Activated naive CD8-positive, alpha-beta T cell treated with anti-CD3 and anti-CD28 coated beads for 36 hours (primary cell): ENCODE measurements at regions not wholly inside any gene's neighbourhood (a gene's known extent, or its start where the extent isn't known, plus 50 kb on each side); places are given as distances from the start of the nearest gene placed in this dataset.

Experiments used
- DNase-seq: peaks from one replicate; pipeline ENCODE4 v3.0.0; 2021
- H3K27ac Mint-ChIP-seq: one replicate; pipeline ENCODE4 v1.8.0; 2022; ENCODE audit warnings: mild to moderate bottlenecking, moderate library complexity, mixed read lengths
- H3K27me3 Mint-ChIP-seq: one replicate; pipeline ENCODE4 v1.8.0; 2022; ENCODE audit warnings: mild to moderate bottlenecking, mixed read lengths
- H3K36me3 Mint-ChIP-seq: one replicate; pipeline ENCODE4 v1.8.0; 2021; ENCODE audit warnings: mild to moderate bottlenecking, mixed read lengths
- H3K4me1 Mint-ChIP-seq: one replicate; pipeline ENCODE4 v1.8.0; 2021; ENCODE audit warnings: mixed read lengths
- H3K4me3 Mint-ChIP-seq: one replicate; pipeline ENCODE4 v1.8.0; 2022; ENCODE audit warnings: mild to moderate bottlenecking, moderate library complexity, mixed read lengths
- H3K9me3 Mint-ChIP-seq: one replicate; pipeline ENCODE4 v1.8.0; 2022; ENCODE audit warnings: mixed read lengths

DNA sequence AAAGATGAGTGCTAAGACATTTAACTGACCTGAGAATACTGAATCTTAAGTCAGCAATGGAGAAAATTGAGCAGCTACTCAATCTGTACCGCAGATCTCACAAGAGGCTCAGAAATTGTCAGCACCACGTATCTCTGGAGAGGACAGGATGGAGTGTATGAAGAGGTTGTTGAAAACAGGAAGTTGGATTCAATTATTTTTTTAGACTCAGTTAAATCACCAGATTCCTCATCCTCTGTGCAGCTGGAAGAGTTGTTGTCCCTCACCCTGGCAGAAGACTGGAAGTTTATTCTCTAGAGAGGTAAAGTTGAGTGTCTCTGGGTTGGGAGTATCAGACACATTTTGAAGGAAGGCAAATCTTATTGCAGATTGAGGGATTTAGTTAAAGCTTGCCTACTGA, 114.9 kb upstream of the NT5C1B start:
- Mint-ChIP-seq H3K36me3 (peaks cover 4% of the 10 kb centered on the region), H3K27me3 (no peaks in the 10 kb centered on the region), H3K27ac (no peak overlapping the region), H3K4me1 (no peaks in the 10 kb centered on the region), H3K9me3 (no peaks in the 10 kb centered on the region), H3K4me3 (no peak overlapping the region)
- no peak for DNase-seq

DNA sequence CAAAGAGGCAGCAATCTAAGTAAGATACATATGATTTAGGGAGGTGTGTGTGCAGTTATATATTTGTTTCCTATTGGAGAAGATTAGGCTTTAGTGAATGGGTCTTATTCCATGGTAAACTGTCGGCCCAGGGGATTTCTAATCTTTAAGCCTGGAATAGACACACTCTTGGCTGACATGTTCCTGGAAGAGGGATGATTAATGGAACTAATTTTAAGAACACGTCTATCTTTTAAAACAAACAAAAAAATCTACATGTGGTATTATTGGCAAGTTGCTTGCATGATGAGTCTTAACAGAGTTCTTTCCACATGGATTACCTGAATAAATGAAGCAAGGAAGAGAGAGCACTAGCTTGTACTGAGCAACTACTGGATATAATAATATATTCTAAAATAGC, 114.2 kb upstream of the NT5C1B start:
- Mint-ChIP-seq H3K4me3 (no peak overlapping the region), H3K4me1 (no peaks in the 10 kb centered on the region), H3K27me3 (no peaks in the 10 kb centered on the region), H3K27ac (no peak overlapping the region), H3K9me3 (no peaks in the 10 kb centered on the region), H3K36me3 (peaks cover 4% of the 10 kb centered on the region)
- no peak for DNase-seq

DNA sequence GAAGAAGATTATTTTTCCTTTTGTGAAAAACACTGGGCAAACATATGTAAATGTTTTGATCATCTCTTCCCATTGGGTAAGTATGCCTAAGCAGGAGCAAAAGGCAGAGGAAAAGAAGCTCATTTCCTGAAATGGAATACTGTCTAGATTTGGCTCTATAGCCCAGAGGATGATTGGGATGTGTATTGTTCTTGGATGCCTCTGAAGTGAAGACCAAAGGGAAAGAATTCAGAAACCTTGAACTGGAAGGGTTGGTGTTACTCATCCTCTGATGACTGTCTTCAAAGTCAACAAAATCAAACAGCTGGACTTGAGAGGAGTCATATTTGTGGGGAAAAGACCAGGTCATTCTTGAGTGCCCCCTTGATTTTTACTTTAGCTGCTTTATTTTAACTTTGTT, 112.6 kb upstream of the NT5C1B start:
- no peak overlapping the region for H3K27ac Mint-ChIP-seq
- no peak overlapping the region for H3K4me3 Mint-ChIP-seq
- no peaks in the 10 kb centered on the region for H3K4me1 Mint-ChIP-seq
- H3K27me3 Mint-ChIP-seq = no peaks in the 10 kb centered on the region
- DNase-seq = no peak
- H3K36me3 Mint-ChIP-seq = peaks cover 4% of the 10 kb centered on the region
- H3K9me3 Mint-ChIP-seq = no peaks in the 10 kb centered on the region

DNA sequence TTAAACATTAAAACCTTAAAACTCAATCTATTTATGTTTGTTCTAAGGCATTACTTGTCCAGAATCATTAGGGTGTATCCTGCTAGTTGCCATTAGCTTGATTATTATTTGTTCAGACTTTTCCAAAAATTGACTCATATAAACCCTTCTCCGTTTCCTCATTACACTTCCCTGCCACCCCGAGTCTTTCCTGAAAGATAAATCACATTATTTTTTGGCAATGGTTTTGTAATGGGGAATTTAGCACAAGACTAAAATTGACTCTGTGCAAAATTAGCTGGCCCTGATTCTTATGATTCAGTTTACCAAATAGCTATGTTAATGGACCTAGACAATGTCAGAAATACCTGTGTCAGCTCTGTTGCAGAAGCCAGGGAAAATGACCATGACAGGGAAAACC, 112.2 kb upstream of the NT5C1B start:
- H3K9me3 Mint-ChIP-seq = peaks cover under 1% of the 10 kb centered on the region
- H3K4me3 Mint-ChIP-seq = no peak overlapping the region
- DNase-seq = no peak
- peaks cover 5% of the 10 kb centered on the region for H3K36me3 Mint-ChIP-seq
- H3K27ac Mint-ChIP-seq = no peak overlapping the region
- H3K27me3 Mint-ChIP-seq = no peaks in the 10 kb centered on the region
- no peaks in the 10 kb centered on the region for H3K4me1 Mint-ChIP-seq

DNA sequence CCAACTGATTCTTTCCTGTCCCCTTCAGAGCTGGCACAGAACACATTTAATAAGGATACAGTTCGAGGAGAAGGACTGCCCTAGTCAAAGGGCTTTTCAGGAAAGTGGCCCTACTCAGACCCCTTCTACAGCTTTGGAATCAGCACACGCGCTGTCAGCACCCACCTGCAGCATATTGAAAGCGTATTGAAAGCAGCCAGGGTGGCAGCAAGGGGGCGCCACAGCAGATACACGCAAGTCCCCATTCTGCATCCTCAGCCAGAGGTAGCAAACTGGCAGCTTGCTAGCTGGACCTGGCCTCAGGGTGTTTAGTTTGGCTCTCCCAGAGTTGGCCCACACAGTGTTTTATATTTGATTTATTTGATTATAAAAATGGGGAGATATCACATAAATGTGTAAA, 101.0 kb upstream of the NT5C1B start:
- H3K9me3 Mint-ChIP-seq = peaks cover 5% of the 10 kb centered on the region
- H3K27ac Mint-ChIP-seq = no peak overlapping the region
- H3K4me1 Mint-ChIP-seq = no peaks in the 10 kb centered on the region
- no peak overlapping the region for H3K4me3 Mint-ChIP-seq
- no peak for DNase-seq
- no peaks in the 10 kb centered on the region for H3K27me3 Mint-ChIP-seq
- peaks cover 12% of the 10 kb centered on the region for H3K36me3 Mint-ChIP-seq

DNA sequence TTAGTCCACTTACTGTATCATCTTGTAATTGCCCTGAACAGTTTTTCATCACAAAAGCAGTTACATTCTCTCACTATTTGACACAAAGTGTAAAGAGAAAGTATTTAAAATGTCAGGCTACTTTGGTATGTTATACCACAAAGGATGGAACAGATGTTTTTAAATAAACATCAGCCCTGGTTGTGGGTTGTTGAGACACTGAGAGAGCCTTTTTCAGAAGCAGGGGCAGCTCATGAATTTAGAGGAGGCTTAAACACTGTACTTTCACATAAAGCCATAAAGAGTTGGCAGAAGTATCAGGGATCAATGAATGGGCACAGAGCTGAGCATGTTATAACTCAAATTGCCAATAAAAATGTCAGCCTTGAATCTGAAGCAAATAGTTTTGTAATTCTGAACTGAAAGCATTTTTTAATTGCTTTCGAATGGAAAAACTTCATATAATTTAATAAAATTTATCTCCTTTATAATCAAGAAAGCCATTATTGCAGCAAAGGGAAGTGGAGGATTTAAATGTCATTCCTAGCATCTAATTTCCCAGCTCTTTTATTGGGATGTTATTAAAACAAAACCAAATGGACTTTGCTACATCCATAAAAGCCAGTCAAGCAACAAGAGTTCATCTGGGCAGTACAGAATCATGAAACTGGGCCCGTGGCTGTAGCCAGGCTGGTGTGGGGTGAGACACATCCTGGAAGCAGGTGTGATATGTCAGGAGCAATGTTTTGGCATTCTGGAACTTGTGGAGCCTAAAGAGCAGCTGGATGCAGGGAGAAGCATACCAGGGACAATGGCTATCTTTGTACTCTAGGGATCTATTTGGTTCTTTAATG, 95.1 kb upstream of the NT5C1B start:
- Mint-ChIP-seq H3K27me3 (no peaks in the 10 kb centered on the region), H3K4me1 (peaks cover 3% of the 10 kb centered on the region), H3K27ac (no peak overlapping the region), H3K9me3 (no peaks in the 10 kb centered on the region), H3K4me3 (no peak overlapping the region), H3K36me3 (no peaks in the 10 kb centered on the region)
- no peak for DNase-seq

DNA sequence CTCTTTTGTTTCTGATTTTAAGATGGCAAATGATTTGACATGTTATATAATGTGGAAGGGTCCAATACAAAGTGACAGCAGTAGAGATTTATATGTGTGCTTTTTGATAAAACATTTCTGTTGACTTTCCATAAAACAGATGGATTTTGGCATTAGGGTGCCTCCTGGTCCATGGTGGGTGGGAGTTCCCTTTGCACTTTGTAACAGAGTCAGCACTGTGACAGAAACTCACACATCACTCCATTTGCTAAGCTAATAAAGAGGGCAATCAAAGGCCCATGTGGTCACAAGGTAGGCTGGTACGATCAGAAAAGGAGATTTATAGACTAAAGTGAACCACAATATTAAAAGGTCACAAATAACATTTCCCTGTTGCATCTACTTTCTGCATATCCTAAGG, 93.3 kb upstream of the NT5C1B start:
- H3K4me1 Mint-ChIP-seq = peaks cover 3% of the 10 kb centered on the region
- no peaks in the 10 kb centered on the region for H3K27me3 Mint-ChIP-seq
- H3K4me3 Mint-ChIP-seq = no peak overlapping the region
- no peaks in the 10 kb centered on the region for H3K9me3 Mint-ChIP-seq
- H3K27ac Mint-ChIP-seq = no peak overlapping the region
- no peak for DNase-seq
- H3K36me3 Mint-ChIP-seq = no peaks in the 10 kb centered on the region

DNA sequence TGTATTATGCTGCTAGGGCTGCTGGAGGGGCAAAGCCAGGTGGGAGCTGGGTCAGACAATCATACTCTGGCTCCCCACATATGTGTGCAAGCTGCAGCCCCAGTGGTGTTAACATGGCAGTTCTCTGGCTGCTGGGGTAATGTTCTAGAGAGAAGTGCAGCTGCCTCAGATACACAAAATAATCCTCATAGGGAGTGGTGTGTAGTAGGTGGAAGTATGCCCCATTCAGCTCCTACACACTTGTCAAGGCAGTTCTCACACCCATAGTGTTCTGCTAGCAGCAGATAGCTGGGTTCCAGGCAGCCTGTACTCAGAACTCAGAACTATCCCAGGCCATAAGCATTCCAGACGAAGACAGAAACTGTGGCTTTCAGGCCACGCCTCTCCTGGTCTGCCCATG, 87.9 kb upstream of the NT5C1B start:
- Mint-ChIP-seq H3K4me1 (peaks cover 1% of the 10 kb centered on the region), H3K9me3 (peaks cover 17% of the 10 kb centered on the region), H3K4me3 (no peak overlapping the region), H3K27ac (no peak overlapping the region), H3K27me3 (no peaks in the 10 kb centered on the region), H3K36me3 (peaks cover 22% of the 10 kb centered on the region)
- DNase-seq = no peak

DNA sequence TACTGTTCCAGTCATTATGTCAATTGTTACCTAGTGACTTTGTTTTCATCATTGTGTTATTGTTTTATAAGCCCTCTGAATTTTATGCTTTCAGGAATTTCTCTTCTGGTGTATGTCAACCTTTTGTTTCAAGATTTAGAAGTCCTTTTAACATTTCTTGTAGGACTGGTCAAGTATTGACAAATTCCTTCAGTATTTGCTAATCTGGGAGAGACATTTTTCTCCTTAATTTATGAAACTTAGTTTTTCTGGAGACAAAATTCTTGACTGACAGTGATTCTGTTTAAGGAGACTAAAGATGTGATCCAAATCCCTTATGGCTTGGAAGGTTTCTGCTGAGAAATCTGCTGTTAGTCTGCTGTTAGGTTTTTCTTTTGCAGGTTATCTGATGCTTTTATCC, 84.9 kb upstream of the NT5C1B start:
- H3K36me3 Mint-ChIP-seq = peaks cover 45% of the 10 kb centered on the region
- no peak for DNase-seq
- H3K27me3 Mint-ChIP-seq = no peaks in the 10 kb centered on the region
- H3K4me3 Mint-ChIP-seq = no peak overlapping the region
- no peaks in the 10 kb centered on the region for H3K4me1 Mint-ChIP-seq
- no peak overlapping the region for H3K27ac Mint-ChIP-seq
- H3K9me3 Mint-ChIP-seq = peaks cover 24% of the 10 kb centered on the region

DNA sequence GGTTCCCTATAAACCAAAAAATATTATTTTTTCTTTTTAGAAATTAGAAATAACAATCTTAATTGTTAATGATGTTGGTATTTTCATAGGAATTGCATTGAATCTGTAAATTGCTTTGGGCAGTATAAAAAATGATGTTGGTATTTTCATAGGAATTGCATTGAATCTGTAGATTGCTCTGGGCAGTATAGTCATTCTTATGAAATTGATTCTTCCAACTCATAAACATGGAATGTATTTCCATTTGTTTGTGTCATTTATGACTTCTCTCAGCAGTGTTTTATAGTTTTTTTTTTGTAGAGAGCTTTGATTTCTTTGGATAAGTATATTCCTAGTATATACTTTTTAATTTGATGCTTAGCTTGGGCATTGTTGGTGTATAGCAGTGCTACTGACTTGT, 82.0 kb upstream of the NT5C1B start:
- Mint-ChIP-seq H3K9me3 (peaks cover 28% of the 10 kb centered on the region), H3K27me3 (no peaks in the 10 kb centered on the region), H3K4me1 (no peaks in the 10 kb centered on the region), H3K27ac (no peak overlapping the region), H3K36me3 (peaks cover 46% of the 10 kb centered on the region), H3K4me3 (no peak overlapping the region)
- no peak for DNase-seq

DNA sequence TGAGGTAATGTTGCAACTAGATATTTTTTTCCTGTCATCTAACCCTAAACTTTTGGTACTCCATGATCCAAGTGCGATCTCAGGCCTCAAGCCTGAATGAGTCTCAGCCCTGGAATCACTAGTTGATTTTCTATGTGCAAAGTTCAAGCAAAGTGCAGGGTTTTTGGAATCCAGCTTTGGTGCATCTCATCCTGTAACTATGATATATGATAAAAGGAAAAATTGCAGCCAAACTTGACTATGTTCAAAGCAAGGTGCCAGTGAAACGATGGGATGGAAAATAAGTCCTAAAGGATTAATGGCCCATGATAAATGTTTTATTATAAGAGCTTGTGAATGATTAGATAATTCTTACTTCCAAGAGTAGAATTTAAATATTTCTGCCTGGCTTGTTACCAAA, 78.9 kb upstream of the NT5C1B start:
- H3K4me3 Mint-ChIP-seq = no peak overlapping the region
- no peaks in the 10 kb centered on the region for H3K27me3 Mint-ChIP-seq
- peaks cover 8% of the 10 kb centered on the region for H3K4me1 Mint-ChIP-seq
- DNase-seq = no peak
- peaks cover 41% of the 10 kb centered on the region for H3K36me3 Mint-ChIP-seq
- H3K9me3 Mint-ChIP-seq = peaks cover 15% of the 10 kb centered on the region
- no peak overlapping the region for H3K27ac Mint-ChIP-seq

DNA sequence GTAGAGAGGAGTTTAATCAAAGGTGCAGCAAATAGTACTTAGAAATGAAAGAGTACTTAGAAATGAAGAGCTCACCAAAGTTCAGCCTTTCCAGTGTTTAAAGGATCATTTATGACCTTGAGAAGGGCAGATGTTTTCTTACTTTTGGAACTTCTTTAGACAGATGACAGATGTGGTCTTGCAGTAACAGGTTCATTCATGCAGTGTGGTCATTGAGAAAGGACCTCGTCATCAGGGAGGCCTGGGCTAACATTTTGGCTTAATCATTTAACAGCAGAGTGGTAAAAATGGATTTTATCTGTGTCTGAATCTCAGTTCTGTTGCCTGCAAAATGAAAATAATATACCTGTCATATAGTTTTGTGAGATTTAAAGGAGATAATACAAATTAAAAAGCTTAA, 75.1 kb upstream of the NT5C1B start:
- Mint-ChIP-seq H3K27ac (no peak overlapping the region), H3K9me3 (peaks cover 4% of the 10 kb centered on the region), H3K27me3 (no peaks in the 10 kb centered on the region), H3K4me3 (no peak overlapping the region), H3K4me1 (peaks cover 8% of the 10 kb centered on the region), H3K36me3 (peaks cover 17% of the 10 kb centered on the region)
- no peak for DNase-seq

DNA sequence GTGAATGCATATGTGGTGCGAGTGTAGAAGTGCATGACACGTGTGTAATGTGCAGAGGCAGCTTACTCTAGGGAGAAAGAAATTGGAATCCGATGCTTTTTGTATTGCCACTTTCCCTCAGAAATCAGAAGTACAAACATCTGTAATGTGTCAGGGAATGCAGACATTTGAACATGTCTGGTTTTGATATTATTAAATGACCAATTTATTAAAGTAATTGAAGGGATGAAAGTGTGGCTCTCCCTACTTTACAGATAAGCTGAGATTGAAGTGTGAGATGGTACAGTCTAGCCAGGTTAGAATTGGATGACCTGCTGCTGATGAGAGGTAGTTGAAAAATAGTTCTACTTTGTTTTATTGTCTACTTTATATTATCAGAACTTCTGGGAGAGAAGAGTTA, 74.5 kb upstream of the NT5C1B start:
- H3K9me3 Mint-ChIP-seq = peaks cover 4% of the 10 kb centered on the region
- peaks cover 12% of the 10 kb centered on the region for H3K36me3 Mint-ChIP-seq
- peaks cover 8% of the 10 kb centered on the region for H3K4me1 Mint-ChIP-seq
- H3K27ac Mint-ChIP-seq = no peak overlapping the region
- no peaks in the 10 kb centered on the region for H3K27me3 Mint-ChIP-seq
- no peak overlapping the region for H3K4me3 Mint-ChIP-seq
- no peak for DNase-seq

DNA sequence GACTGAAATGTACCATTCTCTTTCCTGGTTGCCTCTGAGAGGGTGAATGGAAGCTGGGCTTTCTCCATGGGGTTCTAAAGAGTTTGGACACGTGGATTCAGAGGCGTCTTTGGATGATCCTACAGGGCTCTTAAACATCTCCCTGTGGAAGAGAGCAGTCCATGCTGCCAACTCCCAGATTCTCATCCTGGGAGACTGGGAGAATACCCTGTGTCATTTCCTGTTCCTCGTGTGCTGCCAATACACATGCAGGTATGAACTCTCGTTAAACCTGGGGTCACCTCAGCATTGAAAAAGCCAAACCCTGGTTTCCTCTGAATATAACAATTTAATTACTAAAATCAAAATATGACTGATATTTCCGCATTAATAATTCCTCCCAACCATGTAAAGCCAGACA, 73.3 kb upstream of the NT5C1B start:
- H3K4me3 Mint-ChIP-seq = no peak overlapping the region
- H3K27me3 Mint-ChIP-seq = no peaks in the 10 kb centered on the region
- no peak overlapping the region for H3K27ac Mint-ChIP-seq
- DNase-seq = no peak
- peaks cover 8% of the 10 kb centered on the region for H3K36me3 Mint-ChIP-seq
- peaks cover 8% of the 10 kb centered on the region for H3K4me1 Mint-ChIP-seq
- peaks cover 1% of the 10 kb centered on the region for H3K9me3 Mint-ChIP-seq

DNA sequence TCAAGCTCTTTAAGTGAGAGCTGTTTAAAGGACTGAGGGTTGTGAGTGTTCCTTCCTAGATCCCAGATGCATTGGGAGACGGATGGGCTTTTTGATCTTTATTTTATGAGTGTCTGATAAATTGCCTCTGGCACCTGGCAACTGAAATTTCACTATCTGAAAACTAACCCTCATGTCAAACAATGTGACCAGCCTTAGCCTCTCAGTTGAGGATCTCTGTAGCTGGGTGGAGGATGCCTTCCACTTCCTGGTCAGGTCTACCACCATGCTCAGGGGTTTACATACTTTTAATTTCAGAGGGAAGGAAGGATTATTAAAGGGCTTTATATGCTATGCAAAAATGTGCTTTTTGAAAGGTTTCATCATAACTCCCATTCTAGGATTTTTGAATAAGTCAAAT, 70.5 kb upstream of the NT5C1B start:
- H3K4me1 Mint-ChIP-seq = peaks cover 7% of the 10 kb centered on the region
- DNase-seq = no peak
- no peaks in the 10 kb centered on the region for H3K9me3 Mint-ChIP-seq
- no peaks in the 10 kb centered on the region for H3K36me3 Mint-ChIP-seq
- no peak overlapping the region for H3K27ac Mint-ChIP-seq
- no peaks in the 10 kb centered on the region for H3K27me3 Mint-ChIP-seq
- H3K4me3 Mint-ChIP-seq = no peak overlapping the region

DNA sequence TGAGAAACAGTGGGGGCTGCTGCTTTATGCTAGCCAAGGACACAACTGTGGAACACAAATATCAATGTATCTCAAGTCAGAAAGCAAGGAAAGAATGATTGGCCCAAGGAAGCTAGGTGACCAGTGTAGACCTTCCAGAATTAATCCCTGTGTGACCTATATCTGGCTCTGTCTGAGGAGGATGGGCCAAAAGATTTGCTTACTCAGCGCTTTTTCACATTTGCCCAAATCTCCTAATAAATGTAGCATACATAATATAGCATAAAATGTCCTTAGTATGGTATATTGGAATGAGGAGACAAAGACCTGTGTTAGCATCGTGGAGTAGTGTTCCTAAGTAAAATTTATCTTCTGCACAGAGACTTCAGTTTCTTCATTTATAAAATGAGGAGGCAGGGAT, 66.7 kb upstream of the NT5C1B start:
- Mint-ChIP-seq H3K4me3 (no peak overlapping the region), H3K4me1 (no peaks in the 10 kb centered on the region), H3K27ac (no peak overlapping the region), H3K36me3 (no peaks in the 10 kb centered on the region), H3K27me3 (no peaks in the 10 kb centered on the region), H3K9me3 (no peaks in the 10 kb centered on the region)
- DNase-seq = no peak
